GM11168 (cell line): ENCODE measurements at regions not wholly inside any gene's neighbourhood (a gene's known extent, or its start where the extent isn't known, plus 50 kb on each side); places are given as distances from the start of the nearest gene placed in this dataset.

Source experiments
- in situ Hi-C: fragments of 300-500 bp; cut with MboI; formaldehyde crosslinking; loops from one replicate; pipeline ENCODE4 v1.12.0; 2022; ENCODE audit warnings: low sequenced_read_pairs; ENCODE audit not compliant: unreplicated experiment

DNA sequence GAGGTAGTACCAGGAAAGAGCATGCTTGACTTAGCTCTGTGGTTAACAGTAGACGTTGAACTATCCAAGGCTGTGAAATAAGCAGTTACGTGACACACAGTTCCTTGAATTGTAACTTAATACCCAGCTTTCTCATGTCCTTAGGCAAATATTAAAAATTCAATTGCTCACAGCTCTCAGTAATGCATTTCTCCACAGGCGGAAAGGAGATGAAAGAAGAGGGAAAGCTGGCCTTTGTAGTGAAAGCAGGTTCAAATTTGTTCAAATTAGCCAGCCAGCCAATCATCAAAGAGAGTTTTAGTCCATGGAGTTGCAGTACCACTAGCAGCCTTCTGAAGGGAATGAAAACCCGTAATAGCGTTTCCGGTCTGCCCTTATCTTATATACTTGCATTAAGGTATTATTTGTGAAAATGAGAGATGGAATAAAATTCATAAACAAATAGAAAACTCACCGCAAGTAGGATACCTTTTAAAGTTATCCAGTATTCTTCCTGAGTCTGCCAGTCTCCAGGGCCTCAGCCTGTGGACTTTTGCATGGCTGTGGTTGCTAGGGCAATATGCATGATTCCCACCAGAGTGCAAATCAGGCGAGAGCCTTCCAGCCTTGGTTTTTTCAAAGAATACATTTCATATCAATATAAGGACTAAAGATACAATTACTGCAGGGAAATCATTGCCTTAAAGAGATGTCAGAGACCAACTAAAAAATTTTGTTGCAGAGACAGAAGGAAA, 795.5 kb downstream of the TNS3 start:
- in situ Hi-C loops = no loop called here

DNA sequence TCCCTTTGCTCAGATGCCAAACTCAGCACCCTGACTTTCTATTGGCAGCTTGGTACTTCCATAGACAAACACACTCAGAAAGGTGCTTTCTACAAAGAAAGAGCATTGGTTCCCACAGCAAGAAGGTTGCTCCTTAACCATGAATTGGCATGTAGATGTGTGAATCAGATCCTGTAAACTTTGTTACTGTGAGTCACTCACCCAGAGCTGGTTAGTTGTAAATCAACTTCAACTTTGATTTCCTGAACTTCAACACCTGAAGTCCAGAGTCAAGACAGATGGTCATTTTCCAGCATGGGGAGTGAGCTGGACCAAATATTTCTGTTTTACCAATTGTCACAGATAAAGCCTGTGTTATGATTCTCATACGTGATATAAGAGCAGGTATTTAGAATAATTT, 797.2 kb downstream of the TNS3 start:
- in situ Hi-C loops = no loop called here

DNA sequence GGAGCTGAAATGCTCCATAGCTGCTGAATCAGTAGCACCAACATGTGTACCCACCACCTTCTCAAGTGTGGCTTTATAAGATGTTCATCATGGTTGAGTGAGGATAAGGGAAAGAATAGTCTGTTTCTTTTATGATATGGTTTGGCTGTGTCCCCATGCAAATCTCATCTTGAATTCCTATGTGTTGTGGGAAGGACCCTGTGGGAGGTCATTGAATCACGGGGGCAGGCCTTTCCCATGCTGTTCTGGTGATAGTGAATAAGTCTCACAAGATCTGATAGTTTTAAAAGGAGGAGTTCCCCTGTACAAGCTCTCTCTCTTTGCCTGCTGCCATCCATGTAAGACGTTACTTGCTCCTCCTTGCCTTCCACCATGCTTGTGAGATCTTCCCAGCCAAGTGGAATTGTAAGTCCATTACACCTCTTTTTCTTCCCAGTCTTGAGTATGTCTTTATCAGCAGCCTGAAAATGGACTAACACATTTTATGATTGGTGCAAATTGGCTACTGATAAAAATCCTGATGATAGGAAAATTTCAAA, 799.9 kb downstream of the TNS3 start:
- in situ Hi-C loops = no loop called here

DNA sequence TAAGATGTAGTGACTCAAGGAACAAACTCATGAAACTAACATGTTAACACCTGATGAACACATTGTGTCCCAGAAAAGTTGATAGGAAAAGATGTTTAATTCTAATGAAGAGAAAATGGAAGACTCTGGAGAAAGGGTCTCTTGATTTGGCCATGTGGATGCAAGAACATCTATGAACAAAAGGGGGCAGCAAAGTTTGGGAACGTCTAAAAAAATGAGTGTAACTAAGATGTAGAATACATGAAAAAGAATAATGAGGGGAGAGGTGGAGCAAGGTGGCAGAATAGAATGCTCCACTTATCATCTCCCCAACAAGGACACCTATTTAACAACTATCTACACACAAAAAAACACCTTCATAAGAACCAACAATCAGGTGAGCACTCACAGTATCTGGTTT, 805.1 kb downstream of the TNS3 start:
- in situ Hi-C loops = no loop called here

DNA sequence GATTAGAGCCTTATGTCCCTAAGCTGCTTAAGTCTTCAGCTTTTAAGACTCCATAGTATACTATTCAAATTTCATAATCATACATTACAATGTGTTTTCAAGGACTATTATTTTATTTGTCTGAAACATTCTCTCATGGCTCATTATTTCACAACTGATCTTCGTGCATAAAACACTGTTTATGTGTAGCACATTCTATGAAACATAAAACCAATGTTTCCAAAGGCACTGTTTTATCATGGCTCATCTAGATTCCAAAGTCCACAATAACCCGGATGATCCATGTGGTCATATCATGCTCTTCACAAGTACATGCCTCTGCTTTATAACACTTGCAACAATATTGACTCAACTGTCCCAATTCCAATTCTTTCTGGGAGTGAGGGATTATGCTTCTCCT, 806.1 kb downstream of the TNS3 start:
- in situ Hi-C loops = no loop called here

DNA sequence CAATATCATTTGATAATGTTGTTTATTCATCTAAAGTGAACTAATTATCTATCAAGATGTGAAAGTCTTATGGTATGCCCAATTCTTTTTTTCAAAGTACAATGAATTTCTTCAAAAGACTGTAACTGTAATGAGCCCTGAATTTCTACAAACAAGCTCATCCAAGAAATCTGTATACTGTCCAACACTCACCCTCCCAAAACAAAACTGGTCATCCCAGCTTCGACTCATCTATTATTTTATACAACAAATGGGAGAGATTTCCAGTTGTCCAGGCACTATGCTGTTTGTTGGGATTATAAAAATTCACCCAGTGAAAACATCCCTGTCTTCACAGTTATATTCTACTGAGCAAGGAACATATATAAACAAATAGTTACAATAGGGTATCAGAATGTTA, 806.9 kb downstream of the TNS3 start:
- in situ Hi-C loops = no loop called here

DNA sequence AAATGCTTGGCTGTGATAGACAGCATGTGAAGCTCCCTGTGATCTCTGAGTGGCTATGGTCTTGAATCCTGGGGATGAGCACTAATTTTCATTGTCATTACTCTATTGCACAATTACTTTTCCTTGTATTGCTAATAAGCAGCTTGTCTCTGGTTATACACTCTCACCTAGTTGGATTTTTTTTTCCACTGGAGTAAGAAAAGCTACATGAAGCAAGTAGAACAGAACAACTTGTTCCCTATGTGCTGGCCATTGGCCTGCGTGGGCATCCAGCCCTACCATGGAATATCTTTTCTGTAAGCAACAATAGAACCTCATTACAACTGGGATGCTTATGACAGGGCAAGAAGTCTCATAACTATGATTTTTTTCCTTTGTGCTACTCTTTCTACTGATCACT, 807.4 kb downstream of the TNS3 start:
- in situ Hi-C loops = no loop called here

DNA sequence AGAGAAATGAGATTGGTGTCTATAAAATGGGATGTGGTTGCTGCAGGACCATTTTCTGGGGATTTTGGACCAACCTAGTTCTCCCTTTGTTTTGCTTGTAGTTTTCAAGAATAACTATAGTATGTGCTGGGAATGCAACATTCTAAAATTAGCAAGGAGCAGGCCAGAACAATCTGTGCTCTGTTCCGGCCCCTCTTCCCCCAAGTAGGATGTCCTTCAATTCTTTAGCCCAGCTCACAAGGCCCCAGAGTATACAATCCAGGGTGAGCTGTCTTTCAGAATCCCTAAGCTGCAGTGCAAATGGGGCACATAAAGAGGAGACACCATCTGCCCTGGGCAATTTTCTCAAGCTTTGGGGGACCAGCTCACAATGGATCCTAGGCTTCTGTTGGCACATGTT, 809.1 kb downstream of the TNS3 start:
- in situ Hi-C loops = no loop called here

DNA sequence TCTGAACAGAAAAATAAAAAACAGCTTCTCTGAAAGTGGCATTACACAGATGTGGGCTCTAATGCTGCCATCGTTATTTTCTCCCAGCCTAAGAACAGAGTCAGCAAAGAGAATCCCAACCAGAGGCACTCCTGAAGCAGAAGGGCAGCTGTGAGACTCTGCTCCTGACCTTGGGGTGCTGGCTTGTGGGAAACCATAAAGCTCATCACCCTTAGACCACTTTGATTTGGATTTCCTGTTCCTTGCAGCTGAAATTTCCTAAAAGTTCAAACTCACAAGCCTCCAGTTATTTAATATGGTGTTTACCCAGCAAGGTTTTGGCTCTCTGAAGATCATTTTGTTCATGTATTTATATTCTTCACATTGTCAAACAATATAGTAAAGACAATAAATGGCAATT, 814.8 kb downstream of the TNS3 start:
- in situ Hi-C loops = no loop called here

DNA sequence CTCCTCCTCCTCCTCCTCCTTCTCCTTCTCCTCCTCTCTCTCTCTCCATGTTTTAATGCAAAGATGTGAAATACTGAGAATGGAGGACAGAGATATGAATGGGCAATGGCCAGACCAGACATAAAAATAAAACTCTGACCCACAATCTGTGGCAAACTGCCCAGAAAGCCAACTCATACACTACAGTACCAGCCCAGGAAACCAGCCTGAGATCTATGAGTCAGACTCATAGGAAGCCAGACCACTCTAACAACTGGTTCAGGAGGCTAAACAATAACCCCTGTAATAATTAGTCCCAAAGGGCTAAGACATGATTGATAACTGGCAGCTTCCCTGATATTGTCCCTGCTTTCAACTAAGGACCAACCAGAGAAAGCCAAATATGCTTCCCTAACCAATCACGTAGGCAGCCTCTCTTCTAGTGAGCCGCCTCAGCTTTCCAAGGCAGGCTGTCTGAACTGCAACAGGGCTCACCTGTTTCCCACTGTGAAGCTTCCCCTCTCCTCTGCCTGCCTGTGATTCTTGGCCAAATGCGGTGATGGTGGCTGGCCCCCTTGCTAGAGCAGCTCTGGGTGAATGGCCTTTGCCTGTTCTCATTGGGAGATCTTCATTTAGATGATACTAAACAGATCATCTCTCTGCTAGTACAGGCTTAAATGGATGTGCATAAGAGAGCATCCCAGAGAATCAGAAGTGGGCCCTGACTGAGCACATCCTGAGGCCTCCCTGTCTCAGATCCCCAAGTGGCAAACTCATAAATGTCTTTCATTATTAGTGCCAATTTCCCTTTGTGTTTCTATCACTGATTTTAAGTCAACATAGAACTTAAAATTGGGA, 817.6 kb downstream of the TNS3 start:
- in situ Hi-C loops = no loop called here

DNA sequence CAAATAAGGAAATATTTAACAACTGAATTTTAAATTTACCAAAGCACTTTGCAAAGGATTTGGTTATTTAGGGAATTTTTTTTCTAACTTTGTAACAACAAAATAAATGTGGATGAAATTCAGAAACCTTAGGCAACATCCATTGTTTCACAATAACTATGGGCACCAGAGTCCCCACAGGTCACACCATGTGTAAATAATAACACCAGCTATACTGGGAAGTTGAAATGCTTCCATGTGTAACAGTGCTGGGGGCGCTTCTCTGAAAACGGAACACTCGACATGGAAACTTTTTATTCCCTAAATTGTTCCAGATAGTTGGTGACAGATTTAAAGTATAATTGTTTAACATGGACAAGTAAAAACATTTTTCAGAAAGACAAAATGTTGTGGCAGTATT, 818.6 kb downstream of the TNS3 start:
- in situ Hi-C loops = no loop called here

DNA sequence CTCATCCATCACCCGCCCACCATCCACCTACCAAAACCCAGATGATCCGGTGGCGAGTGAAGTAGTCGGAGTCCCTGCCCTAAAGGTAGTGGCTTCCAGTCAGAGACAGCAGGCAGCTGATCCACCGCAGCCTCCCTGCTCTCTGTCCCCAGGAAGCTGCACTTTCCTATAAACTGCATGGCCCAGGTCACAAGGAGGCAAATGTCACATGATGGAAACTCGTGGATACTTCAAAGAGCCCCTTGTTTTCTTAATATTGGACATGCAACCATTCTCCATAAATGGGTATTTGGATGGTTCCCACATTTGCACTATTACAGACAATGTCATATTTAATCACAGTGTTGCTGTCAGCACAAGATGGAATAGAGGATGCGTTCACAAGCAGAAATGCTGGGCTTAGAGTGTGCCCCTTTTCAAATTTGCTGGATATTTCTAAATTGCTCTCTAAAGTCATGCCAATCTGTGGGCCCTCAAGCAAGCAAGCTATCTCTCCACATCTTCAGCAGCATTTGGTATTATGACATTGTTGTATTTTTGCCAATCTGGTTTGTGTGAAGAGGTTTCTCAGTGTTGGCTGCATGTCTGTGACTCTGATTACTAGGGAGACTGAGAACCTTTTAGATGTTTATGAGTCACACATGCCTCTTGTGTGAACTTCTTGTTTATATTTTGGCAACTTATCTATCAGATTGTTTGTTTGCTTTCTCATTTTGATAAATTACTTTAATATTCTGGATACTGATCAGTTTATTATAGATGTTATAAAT, 822.0 kb downstream of the TNS3 start:
- in situ Hi-C loops = no loop called here

DNA sequence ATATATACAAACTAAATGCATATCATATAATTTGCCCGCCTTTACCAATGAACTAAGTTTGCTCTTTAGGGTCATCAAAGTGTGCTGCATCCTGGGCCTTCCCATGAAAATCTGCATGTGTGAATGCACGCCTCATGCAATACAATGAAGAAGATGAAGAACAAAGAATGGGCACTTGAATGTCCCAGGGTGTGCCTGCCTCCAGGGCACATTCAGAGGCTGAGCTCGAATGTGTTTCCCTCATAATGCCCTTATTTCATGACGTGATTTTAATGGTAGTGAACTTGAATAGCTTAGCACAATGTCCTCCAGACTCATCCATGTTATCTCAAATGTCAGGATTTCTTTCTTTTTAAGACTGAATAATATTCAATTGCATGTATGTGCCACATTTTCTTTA, 824.9 kb downstream of the TNS3 start:
- in situ Hi-C loops = no loop called here

DNA sequence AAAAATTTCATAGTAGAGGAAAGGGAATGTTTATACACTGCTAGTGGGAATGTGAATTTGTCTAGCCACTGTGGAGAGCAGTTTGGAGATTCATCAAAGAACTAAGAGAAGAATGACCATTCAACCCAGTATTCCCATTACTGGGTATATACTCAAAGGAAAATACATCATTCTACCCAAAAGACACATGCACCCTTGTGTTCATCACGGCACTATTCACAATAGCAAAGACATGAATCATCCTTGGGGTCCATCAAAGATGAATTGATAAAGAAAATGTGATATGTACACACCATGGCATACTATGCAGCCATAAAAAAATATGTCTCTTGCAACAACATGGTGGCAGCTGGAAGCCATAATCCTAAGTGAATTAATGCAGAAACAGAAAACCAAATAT, 825.7 kb downstream of the TNS3 start:
- in situ Hi-C loops = no loop called here

DNA sequence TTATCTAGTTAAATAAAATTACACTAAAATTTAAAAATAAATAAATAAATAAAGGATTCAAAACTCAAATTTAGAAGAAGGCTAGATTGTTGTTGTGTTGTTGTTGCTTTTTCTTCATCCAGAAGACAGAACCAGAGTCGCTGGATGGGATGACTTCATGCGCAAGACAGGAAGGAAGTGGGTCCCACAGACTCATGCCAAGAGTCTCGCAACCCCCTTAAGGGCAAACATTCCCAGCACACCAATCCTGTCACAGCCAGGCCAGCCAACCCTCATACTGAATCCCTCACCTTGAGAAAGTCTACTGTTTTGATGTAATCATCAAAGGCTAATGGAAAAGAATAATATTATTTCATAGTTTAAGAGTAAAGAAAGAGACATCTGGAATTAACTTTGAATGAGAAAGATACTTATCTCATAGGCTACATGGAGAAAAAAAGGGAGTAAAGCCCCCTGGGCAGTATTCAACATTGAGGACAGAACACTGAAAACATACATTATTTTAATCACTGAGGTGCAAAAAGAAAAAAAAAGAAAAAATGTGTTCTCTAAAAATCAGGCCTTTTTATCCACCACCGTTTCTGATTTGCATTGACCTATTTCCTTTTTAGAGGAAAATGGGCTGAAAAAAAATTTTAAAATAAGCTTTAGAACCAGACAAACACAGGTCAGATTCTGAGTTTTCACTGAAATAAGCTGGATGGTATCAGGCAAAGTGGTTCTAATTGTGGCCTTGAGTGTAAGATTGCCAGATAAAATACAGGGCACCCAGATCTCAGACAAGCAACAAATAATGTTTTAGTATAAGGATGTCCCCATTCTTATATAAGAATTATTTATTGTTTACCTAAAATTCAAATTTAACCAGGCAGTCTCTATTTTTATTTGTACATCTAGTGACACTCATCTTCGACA, 826.5 kb downstream of the TNS3 start:
- in situ Hi-C loops = no loop called here

DNA sequence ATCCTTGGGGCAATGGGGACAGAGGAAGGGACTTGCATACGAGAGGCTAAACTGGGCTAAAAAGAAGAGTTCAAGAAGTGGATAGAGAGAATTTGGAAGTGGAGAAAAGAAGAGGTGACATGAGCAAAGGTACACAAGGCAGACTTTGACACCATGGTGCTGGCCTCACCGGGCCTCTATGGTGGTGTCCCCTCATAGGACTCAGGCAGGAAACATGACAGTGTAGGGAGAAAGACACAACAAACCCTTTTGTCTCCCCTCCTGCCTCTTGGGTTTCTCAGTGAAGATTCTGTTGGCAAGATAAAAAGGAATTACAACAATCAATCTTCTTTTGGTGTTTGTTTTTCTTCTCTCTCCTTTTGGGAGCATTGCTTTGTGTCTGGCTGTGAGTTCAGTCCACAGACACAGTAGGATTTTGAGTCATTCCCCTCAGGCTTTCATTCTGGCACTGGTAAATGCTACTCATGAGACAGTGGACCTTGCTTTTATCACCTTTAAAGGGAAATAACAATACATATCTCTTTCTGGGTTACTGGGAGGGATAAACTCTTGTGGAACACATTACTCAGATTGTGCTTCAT, 827.7 kb downstream of the TNS3 start:
- in situ Hi-C loops = no loop called here

DNA sequence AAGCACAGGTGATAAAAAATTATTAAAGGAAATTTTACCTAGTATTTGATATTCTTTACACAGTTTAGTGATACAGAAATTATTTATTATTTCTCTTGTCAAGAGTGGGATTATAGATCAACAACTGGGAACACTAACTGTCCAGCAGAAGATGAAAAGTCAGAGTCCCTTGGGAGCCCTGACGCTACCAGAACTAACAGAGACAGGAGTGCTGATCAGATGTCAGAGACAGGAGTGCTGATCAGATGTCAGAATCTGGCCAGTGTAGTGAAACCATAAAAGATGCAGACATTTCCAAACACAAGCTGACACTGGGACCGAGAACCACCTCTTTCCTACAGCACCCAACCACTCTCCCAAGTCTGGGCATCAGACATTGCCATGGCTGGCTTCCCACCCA, 828.2 kb downstream of the TNS3 start:
- in situ Hi-C loops = no loop called here

DNA sequence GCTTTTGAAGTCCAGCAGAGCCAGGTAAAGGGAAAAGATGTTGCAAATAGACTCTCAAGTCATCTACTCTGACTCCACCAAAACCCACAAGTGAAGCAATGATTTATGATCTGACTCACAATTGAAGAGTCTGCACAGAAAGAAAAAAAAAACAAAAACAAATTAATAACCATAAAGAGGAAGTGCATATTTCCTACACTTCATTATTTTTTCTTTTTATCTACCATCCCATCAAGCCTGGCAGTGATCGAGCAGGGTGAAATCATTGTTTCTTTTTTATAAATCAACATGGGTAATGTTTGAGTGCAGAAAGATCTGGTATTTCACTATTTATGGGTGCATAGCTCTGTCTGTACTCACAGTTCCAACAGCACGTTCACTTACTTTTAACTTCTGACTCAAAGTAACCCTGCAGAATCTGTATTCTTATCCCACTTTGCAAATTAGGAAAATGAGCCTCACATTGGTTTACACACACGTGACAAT, 829.0 kb downstream of the TNS3 start:
- in situ Hi-C loops = no loop called here
